ENCODE measurements at regions not wholly inside any gene's neighbourhood (a gene's known extent, or its start where the extent isn't known, plus 50 kb on each side); places are given as distances from the start of the nearest gene placed in this dataset.

- TF ChIP-seq POLR2AphosphoS5 (IDR thresholded peaks at IDR 0.05; ENCODE audit: low read depth, low read length) = no peak
- TF ChIP-seq SIN3A (IDR thresholded peaks at IDR 0.05; ENCODE audit: borderline replicate concordance, insufficient read depth, low read length) = no peak
- TF ChIP-seq, protein P1, sequence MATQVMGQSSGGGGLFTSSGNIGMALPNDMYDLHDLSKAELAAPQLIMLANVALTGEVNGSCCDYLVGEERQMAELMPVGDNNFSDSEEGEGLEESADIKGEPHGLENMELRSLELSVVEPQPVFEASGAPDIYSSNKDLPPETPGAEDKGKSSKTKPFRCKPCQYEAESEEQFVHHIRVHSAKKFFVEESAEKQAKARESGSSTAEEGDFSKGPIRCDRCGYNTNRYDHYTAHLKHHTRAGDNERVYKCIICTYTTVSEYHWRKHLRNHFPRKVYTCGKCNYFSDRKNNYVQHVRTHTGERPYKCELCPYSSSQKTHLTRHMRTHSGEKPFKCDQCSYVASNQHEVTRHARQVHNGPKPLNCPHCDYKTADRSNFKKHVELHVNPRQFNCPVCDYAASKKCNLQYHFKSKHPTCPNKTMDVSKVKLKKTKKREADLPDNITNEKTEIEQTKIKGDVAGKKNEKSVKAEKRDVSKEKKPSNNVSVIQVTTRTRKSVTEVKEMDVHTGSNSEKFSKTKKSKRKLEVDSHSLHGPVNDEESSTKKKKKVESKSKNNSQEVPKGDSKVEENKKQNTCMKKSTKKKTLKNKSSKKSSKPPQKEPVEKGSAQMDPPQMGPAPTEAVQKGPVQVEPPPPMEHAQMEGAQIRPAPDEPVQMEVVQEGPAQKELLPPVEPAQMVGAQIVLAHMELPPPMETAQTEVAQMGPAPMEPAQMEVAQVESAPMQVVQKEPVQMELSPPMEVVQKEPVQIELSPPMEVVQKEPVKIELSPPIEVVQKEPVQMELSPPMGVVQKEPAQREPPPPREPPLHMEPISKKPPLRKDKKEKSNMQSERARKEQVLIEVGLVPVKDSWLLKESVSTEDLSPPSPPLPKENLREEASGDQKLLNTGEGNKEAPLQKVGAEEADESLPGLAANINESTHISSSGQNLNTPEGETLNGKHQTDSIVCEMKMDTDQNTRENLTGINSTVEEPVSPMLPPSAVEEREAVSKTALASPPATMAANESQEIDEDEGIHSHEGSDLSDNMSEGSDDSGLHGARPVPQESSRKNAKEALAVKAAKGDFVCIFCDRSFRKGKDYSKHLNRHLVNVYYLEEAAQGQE (IDR thresholded peaks at IDR 0.05; ENCODE audit: insufficient read depth in 1 of 2, low read depth in 2 of 2, low read length in 2 of 2) = no peak
- no peak for TF ChIP-seq TAF1 (IDR thresholded peaks at IDR 0.05; ENCODE audit: borderline replicate concordance, insufficient read depth, low read length)
- no peak for TF ChIP-seq FOXP2 (optimal IDR thresholded peaks at IDR 0.05; ENCODE audit: borderline replicate concordance, extremely low read depth, extremely low read length, insufficient read depth)
Observed at GRCh38 chr1:173100476-173101107, 49.9 kb upstream of the TNFSF18 start.

Measured in PFSK-1 (cell line).